ENCODE measurements at regions not wholly inside any gene's neighbourhood (a gene's known extent, or its start where the extent isn't known, plus 50 kb on each side); places are given as distances from the start of the nearest gene placed in this dataset.

DNA sequence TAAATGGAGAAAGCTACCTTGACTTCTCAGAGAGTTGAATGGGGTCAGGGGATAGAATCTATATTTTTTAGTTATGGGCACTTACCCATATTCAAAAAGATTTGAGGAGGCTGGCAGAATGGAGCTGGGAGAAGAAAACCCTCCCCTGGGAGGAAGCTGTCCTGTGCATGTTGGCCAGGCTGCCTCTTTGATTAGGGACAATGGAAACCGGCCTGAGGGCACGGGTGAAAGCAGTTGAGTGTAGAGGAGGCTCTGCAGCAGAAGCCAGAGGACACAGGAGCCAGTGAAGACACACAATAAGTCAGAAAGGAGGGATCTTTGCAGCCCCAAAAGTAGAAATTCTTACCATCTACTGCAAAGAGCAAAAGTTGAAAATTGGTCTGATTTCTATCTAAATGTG lies 66.6 kb upstream of the B3GAT1 start:
- TF ChIP-seq, protein P1, sequence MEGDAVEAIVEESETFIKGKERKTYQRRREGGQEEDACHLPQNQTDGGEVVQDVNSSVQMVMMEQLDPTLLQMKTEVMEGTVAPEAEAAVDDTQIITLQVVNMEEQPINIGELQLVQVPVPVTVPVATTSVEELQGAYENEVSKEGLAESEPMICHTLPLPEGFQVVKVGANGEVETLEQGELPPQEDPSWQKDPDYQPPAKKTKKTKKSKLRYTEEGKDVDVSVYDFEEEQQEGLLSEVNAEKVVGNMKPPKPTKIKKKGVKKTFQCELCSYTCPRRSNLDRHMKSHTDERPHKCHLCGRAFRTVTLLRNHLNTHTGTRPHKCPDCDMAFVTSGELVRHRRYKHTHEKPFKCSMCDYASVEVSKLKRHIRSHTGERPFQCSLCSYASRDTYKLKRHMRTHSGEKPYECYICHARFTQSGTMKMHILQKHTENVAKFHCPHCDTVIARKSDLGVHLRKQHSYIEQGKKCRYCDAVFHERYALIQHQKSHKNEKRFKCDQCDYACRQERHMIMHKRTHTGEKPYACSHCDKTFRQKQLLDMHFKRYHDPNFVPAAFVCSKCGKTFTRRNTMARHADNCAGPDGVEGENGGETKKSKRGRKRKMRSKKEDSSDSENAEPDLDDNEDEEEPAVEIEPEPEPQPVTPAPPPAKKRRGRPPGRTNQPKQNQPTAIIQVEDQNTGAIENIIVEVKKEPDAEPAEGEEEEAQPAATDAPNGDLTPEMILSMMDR (conservative IDR thresholded peaks at IDR 0.05), result no peak
- TF ChIP-seq EZH2 (IDR thresholded peaks at IDR 0.05; ENCODE audit: low read depth), result no peak
